ENCODE measurements at regions not wholly inside any gene's neighbourhood (a gene's known extent, or its start where the extent isn't known, plus 50 kb on each side); places are given as distances from the start of the nearest gene placed in this dataset.
A peak's percentile ranks its signal among the peaks of the same experiment; 100 is the strongest.

DNA sequence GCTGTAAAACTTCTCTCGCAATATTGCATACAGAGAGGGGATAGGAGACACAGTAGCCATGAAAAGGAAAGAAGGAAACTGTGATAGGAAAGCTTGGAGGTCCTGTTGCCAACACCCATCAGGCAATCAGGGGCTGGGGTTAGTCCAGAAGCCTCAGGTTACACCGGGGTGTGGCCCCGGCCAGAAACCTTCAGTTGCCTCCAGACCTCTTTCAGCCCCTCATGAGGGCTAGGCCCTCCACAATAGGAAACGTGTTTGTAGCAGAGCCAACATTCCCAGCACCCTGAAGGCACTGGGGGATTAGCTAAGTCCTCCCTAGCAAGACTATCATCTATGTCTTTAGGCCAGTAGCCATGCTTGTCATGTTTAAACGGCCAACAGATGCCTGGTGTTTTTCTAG lies 1048.0 kb upstream of the CNTN5 start:
- DNase-seq (ENCODE audit: low read depth), result no peak
- H3K4me3 ChIP-seq (ENCODE audit: low read depth, low read length), result no peak overlapping the region
- TF ChIP-seq, protein P1, sequence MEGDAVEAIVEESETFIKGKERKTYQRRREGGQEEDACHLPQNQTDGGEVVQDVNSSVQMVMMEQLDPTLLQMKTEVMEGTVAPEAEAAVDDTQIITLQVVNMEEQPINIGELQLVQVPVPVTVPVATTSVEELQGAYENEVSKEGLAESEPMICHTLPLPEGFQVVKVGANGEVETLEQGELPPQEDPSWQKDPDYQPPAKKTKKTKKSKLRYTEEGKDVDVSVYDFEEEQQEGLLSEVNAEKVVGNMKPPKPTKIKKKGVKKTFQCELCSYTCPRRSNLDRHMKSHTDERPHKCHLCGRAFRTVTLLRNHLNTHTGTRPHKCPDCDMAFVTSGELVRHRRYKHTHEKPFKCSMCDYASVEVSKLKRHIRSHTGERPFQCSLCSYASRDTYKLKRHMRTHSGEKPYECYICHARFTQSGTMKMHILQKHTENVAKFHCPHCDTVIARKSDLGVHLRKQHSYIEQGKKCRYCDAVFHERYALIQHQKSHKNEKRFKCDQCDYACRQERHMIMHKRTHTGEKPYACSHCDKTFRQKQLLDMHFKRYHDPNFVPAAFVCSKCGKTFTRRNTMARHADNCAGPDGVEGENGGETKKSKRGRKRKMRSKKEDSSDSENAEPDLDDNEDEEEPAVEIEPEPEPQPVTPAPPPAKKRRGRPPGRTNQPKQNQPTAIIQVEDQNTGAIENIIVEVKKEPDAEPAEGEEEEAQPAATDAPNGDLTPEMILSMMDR (conservative IDR thresholded peaks at IDR 0.05; ENCODE audit: low read depth, low read length), result no peak

DNA sequence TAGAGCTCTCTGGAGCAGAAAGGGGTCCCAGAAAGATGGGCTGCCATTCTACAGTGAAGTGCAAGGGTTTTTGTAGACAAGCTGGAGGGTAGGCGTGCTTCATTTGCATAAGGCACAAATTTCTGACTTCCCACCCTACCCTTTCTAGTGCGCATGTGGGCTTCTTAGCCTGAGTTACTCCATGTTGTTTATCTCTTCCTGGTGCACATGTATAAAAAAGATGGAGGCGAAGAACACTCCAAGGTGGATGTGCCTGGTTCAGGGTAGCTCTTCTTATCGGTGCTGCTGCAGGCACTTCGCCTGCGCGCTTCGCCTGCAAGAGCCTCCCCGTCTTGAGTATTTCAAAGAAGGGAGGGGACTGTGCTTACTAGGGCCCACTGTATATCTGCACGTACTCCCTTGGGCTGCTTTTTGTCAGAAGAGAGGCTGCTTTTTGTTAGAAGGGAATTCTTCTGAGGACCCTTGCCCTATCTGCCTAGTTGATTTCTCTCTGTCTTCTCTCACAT lies 1047.3 kb upstream of the CNTN5 start:
- H3K4me3 ChIP-seq (ENCODE audit: low read depth, low read length), result no peak overlapping the region
- DNase-seq (ENCODE audit: low read depth), result no peak
- TF ChIP-seq, protein P1 (conservative IDR thresholded peaks at IDR 0.05; ENCODE audit: low read depth, low read length), result no peak

DNA sequence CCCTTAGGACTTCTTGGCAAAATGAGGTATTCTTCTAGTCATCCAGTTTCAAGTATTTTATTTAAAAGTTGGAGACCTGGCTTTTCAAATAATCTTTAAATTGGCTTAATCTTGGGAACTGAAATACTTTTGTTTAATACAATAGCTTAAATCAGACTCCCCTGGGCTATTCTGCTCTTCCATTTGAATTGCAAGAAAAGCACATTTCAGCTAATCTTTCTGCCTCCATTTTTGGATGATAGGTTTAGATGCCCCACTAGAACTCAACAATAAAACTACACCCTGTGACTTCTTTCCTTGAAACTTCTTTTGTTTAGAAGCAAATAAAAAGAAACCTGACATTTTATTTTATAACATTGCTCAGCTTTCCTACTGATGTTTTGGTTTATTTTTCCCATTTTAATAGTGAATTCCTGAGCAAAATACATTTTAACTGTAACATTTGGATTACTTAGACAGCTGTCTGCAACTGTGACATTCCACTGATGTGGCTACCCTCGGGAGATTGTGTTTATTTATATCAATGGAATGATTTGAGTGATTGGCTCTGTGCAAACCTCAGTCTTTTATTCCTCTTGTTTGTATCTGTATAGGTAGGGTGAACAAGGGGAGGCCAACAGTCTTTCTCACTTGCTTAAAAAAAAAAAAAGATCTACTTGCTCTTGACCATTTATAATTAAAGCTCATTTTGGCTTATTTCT lies 1045.8 kb upstream of the CNTN5 start:
- TF ChIP-seq, protein P1 (conservative IDR thresholded peaks at IDR 0.05; ENCODE audit: low read depth, low read length), result no peak
- no peak for DNase-seq (ENCODE audit: low read depth)
- no peak overlapping the region for H3K4me3 ChIP-seq (ENCODE audit: low read depth, low read length)

DNA sequence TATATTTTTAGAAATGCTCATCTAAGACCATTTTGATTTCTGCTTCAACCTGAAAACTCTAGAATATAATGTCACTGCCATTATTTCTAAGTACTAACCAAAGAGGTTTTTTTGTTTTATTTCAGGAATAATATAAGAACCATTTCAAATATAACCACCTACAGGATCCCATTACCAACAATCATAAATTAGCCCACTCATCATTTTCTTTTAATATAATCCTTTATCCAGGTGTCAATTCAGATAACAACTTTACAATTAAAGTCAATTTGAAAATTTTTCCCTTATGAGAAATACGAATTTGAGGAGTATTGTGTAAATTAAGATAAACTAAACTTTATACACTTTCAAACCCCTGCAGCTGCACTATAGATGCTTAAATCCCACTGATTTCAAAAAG lies 1043.0 kb upstream of the CNTN5 start:
- no peak overlapping the region for H3K4me3 ChIP-seq (ENCODE audit: low read depth, low read length)
- TF ChIP-seq, protein P1 (conservative IDR thresholded peaks at IDR 0.05; ENCODE audit: low read depth, low read length), result no peak
- no peak for DNase-seq (ENCODE audit: low read depth)

DNA sequence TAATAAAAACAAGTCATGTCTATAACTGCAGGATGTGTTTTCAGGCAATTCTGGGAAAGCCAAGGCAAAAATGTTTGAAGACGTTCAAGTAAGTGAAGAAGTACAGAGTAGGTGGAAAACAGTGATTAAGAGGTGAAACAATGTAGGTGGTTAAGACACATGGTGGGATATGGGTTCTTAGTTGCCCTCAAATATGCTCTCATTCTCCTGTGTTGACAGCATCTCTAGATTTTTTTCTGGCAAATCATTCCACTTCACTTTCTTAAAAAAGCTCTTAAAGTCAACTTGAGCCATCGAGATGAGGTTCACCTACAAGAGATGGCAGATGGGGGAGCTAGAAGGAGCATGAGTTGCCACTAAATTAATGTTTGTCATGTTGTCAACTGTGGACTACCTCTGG lies 1041.0 kb upstream of the CNTN5 start:
- peak; percentile 75 for DNase-seq (ENCODE audit: low read depth)
- no peak overlapping the region for H3K4me3 ChIP-seq (ENCODE audit: low read depth, low read length)
- TF ChIP-seq, protein P1 (conservative IDR thresholded peaks at IDR 0.05; ENCODE audit: low read depth, low read length), result no peak

DNA sequence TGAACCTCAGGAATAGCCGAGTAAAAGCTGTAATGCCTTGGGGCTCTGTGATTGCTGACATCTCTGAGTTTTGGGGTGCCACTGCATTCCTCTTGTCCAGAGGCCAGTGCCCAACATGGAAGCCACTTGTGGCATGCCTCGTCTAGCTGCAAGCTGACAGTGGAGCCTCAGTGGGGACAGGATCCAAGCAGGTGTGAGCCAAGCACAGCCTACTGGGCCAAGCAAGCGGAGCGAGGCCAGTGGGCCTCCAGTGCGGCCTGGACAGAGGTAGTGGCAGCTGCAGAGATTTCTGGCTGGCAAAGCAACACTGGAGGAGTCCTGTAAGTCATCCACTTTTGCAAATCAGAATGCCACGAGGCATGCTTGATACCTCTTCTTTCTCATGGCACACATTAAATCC lies 1038.2 kb upstream of the CNTN5 start:
- DNase-seq (ENCODE audit: low read depth), result no peak
- H3K4me3 ChIP-seq (ENCODE audit: low read depth, low read length), result no peak overlapping the region
- TF ChIP-seq, protein P1 (conservative IDR thresholded peaks at IDR 0.05; ENCODE audit: low read depth, low read length), result no peak

DNA sequence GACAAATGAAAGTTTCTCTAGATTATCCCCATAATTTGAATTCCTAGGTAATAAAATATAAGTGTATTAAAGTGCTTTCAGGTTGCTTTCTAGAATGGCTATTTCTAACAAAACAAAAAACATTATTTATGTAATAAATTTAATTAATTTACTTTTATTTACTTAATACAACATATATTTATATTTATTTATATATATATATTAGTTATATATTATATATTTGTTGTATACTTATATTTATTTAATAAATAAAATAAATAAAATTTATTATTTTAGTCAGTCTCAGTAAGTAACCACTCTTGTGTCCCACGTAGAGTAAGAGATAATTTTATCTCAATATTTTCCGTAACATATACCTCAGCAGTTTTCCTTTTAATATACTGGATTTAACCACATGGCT lies 1031.6 kb upstream of the CNTN5 start:
- H3K4me3 ChIP-seq (ENCODE audit: low read depth, low read length), result no peak overlapping the region
- TF ChIP-seq, protein P1 (conservative IDR thresholded peaks at IDR 0.05; ENCODE audit: low read depth, low read length), result no peak
- DNase-seq (ENCODE audit: low read depth), result no peak
